ENCODE measurements at regions not wholly inside any gene's neighbourhood (a gene's known extent, or its start where the extent isn't known, plus 50 kb on each side); places are given as distances from the start of the nearest gene placed in this dataset.

DNA sequence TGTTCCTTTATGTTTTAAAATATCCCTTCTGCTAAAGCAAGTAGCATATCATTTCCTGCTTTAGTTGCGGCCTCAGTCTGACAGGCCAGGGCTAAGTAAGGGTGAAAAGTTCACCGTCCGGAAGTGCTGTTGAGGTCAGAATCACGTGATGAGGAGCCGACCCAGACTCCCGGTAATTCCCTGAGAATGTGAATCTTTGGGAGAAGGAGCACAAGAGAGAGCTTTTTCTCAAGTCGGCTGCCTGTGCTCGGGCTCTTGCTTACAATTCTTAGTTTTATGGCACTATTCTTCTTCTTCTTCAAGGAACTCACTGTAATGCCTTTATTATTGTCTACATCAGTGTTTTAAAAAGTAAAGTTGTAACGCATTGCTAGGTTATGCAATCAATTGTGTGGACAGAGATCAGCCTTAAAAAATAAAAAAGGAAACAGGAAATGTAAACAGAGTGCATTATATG, 309.3 kb downstream of the PRL start (continued):
- TF ChIP-seq CEBPB (IDR thresholded peaks at IDR 0.05; ENCODE audit: low read depth, low read length) (peak; percentile 79), POLR2A (IDR thresholded peaks at IDR 0.05; ENCODE audit: low read depth, low read length) (peak; percentile 70)

DNA sequence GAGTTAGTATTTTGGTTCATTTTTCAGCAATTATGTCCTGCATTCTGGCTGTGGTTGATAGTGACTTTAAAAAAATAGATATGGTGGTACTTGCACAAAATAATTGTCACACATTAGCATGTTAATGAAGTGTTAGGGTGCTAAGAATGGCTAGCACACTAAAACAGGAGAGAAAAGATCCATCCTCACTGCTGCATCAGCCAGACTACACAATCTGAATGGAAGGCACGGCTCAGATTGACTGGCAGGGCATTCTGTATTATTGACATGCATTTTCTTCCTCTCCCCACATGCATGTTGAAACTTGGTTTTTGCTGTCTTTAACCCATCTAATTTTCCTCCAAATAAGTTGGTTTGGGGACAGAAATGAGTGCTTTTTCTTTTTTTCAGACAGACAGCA, 306.3 kb downstream of the PRL start:
- ChIA-PET CTCF (no interaction called here), POLR2A (ENCODE audit: unreplicated experiment) (no interaction called here)
- Histone ChIP-seq H3K4me1 (ENCODE audit: control insufficient read depth, insufficient read depth, low read length) (peaks cover 4% of the 10 kb centered on the region), H3K36me3 (ENCODE audit: control insufficient read depth, insufficient read depth, low read length) (no peaks in the 10 kb centered on the region), H3K9ac (ENCODE audit: low read depth, low read length) (no peak overlapping the region), H2BK5ac (ENCODE audit: low read depth, low read length, poor library complexity, severe bottlenecking) (no peak overlapping the region), H4K20me1 (ENCODE audit: insufficient read depth, low read length) (no peaks in the 10 kb centered on the region), H3K79me1 (ENCODE audit: low read depth in 1 of 2, low read length in 2 of 2) (peaks cover 0 to 16% of the 10 kb centered on the region in 2 experiments; a peak in 1 of 4 replicates), H2BK20ac (ENCODE audit: low read depth, low read length) (no peak overlapping the region), H2BK15ac (ENCODE audit: low read depth, low read length) (no peak overlapping the region), H3K56ac (ENCODE audit: extremely low read depth, insufficient read depth, low read length) (no peak overlapping the region), H3K4me2 (ENCODE audit: low read depth, low read length) (no peak overlapping the region), H3K18ac (ENCODE audit: low read depth, low read length) (no peak overlapping the region), H2AFZ (replicated peaks; ENCODE audit: low read length, poor library complexity) (no peak overlapping the region), H3K27ac (ENCODE audit: insufficient read depth, low read length) (no peak overlapping the region), H3K23ac (ENCODE audit: low read depth, low read length) (no peak overlapping the region), H3K4ac (ENCODE audit: low read depth, low read length) (no peak overlapping the region; the same call in 1 of the 2 replicates), H2BK120ac (ENCODE audit: low read depth, low read length) (no peak overlapping the region), H3K9me1 (ENCODE audit: insufficient read depth, low read length) (peaks cover 14% of the 10 kb centered on the region; the same call in 1 of the 2 replicates), H4K91ac (ENCODE audit: insufficient read depth, low read depth, low read length) (no peak overlapping the region), H3K27me3 (ENCODE audit: control insufficient read depth, insufficient read depth, low read length) (no peaks in the 10 kb centered on the region), H4K5ac (ENCODE audit: low read depth, low read length) (no peak overlapping the region), H4K8ac (ENCODE audit: low read depth in 2 of 2, low read length in 2 of 2) (0 out of 4 replicates have a peak overlapping the region, but pooled peaks of 1 of the 2 experiments have one; percentile 27), H3K14ac (replicated peaks; ENCODE audit: low read depth, low read length) (no peak overlapping the region), H2AK5ac (ENCODE audit: low read depth, low read length) (peak overlapping the region; percentile 59; the same call in 1 of the 2 replicates), H3K4me3 (ENCODE audit: insufficient read depth, low read depth, low read length) (no peak overlapping the region), H2AK9ac (replicated peaks; ENCODE audit: low read depth, low read length, poor library complexity) (no peak overlapping the region), H3K9me3 (ENCODE audit: control insufficient read depth, insufficient read depth, low read length) (no peaks in the 10 kb centered on the region)
- TF ChIP-seq SMC3 (IDR thresholded peaks at IDR 0.05; ENCODE audit: low read depth, low read length) (no peak), RCOR1 (IDR thresholded peaks at IDR 0.05; ENCODE audit: insufficient replicate concordance, low read length) (no peak), BHLHE40 (IDR thresholded peaks at IDR 0.05; ENCODE audit: low read depth, low read length) (no peak), RFX5 (IDR thresholded peaks at IDR 0.05; ENCODE audit: low read depth, low read length) (no peak), NFE2L2 (IDR thresholded peaks at IDR 0.05; ENCODE audit: low read depth, low read length) (no peak), MAZ (IDR thresholded peaks at IDR 0.05; ENCODE audit: borderline replicate concordance, low read depth, low read length) (no peak), CEBPB (IDR thresholded peaks at IDR 0.05; ENCODE audit: low read depth, low read length) (no peak), POLR2A (IDR thresholded peaks at IDR 0.05; ENCODE audit: low read depth, low read length) (no peak)
- TF ChIP-seq, protein P1, sequence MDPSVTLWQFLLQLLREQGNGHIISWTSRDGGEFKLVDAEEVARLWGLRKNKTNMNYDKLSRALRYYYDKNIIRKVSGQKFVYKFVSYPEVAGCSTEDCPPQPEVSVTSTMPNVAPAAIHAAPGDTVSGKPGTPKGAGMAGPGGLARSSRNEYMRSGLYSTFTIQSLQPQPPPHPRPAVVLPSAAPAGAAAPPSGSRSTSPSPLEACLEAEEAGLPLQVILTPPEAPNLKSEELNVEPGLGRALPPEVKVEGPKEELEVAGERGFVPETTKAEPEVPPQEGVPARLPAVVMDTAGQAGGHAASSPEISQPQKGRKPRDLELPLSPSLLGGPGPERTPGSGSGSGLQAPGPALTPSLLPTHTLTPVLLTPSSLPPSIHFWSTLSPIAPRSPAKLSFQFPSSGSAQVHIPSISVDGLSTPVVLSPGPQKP (IDR thresholded peaks at IDR 0.05; ENCODE audit: borderline replicate concordance, low read depth, low read length) = no peak
- in situ Hi-C loops (cut with MboI; ENCODE audit: low sequenced_read_pairs) = no loop called here
- no CpG with 5 or more reads among the region's 1 CpG for WGBS, 2 experiments (ENCODE audit: extremely low coverage in 2 of 2, insufficient read length in 1 of 2)
- no peak for ATAC-seq (ENCODE audit: low read depth)
- BruUV-seq (replicated peaks) = no TSS peak
- dilution Hi-C loops (cut with HindIII; ENCODE audit: low sequenced_read_pairs, unreplicated experiment) = no loop called here
- DNase-seq = no peak
- intact Hi-C loops (cut with micrococcal nuclease) = no loop called here
